NCI-H345 treated with DMSO at 0.1 percent for 48 hours (cell line): ENCODE measurements at regions not wholly inside any gene's neighbourhood (a gene's known extent, or its start where the extent isn't known, plus 50 kb on each side); places are given as distances from the start of the nearest gene placed in this dataset.

Experiments
- DNase-seq: peaks from one replicate; lab custom pipeline; 2025; ENCODE audit not compliant: unreplicated experiment; lab: John Stamatoyannopoulos, UW

GRCh38 chr6:126603410-126603809 is 263.5 kb downstream of the CENPW start:
- DNase-seq = no peak

- no peak for DNase-seq
Measured at GRCh38 chr6:126605089-126605488, 265.2 kb downstream of the CENPW start.

GRCh38 chr6:126607289-126607688 is 267.4 kb downstream of the CENPW start:
- no peak for DNase-seq

DNA sequence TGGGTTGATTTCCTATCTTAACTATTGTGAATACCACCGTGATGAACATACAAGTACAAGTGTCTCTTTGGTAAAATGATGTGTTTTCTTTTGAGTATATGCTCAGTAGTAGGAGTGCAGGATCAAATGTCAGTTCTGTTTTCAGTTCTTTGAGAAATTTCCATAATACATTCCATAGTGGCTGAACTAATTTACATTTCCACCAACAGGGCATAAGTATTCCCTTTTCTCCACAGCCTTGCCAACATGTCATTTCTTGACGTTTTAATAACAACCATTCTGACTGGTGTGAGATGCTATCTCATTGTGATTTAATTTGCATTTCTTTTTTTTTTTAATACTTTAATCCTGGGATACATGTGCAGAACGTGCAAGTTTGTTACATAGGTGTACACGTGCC is 268.8 kb downstream of the CENPW start:
- DNase-seq = no peak

GRCh38 chr6:126614642-126615504 is 275.0 kb downstream of the CENPW start:
- no peak for DNase-seq

DNA sequence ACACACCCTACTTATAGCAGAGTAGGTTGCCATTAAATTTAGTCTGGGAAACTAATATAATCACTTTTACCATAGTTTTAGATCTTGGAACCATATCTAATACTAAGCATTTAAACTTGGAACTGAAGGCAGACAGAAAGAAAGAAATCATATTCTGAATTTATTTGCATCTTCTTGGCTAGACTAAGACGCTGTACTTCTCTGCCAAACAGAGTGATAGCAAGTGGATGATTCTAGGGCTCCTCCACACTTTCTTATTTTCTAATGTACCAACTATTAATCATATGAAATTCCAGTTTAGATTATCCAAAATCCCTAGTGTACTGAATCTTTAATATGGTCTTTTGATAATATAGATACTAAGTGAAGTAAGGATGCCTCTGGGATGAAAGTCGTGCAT is 277.0 kb downstream of the CENPW start:
- no peak for DNase-seq

- no peak for DNase-seq
Measured at GRCh38 chr6:126618639-126619343, 278.9 kb downstream of the CENPW start.

- no peak for DNase-seq
Measured at GRCh38 chr6:126620719-126621118, 280.8 kb downstream of the CENPW start.

DNA sequence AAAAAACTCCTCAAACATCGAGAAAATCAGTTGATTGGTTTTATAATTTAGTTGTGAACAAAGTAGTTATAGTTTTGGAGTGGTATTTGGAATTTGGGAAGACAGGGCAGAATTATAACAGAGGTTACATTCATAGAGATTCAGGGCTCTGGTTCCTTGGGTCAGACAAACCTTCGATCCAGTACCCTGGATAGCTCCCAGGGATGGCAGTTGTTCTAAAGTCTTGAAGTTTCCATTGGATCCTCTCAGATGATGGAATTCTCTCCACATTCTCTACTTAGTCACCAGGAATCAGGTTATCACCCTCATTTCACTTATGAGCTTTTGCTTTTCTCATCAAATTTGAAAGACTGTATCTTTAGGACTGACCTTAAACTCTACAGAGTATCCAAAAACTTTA is 285.1 kb downstream of the CENPW start:
- no peak for DNase-seq

DNA sequence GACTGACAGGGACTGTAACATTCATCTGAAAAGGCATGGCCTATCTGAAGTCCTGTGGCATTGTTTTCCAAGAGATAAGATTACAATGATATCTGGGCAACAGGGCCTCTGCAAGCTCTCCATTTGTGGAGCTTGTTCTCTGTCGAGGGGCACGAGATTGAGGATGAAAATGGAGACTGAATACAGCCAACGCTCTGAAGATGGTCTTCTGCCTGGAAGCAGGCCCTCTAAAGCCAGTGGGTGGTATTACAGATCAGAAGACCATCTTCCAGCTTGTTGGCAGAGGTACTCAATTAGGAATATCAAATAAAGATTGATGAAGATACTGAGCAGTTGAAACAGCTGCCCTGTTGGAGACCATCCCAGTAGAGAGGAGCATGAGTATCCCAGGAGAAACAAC is 288.2 kb downstream of the CENPW start:
- no peak for DNase-seq

GRCh38 chr6:126631363-126631762 is 291.4 kb downstream of the CENPW start:
- DNase-seq = no peak

DNA sequence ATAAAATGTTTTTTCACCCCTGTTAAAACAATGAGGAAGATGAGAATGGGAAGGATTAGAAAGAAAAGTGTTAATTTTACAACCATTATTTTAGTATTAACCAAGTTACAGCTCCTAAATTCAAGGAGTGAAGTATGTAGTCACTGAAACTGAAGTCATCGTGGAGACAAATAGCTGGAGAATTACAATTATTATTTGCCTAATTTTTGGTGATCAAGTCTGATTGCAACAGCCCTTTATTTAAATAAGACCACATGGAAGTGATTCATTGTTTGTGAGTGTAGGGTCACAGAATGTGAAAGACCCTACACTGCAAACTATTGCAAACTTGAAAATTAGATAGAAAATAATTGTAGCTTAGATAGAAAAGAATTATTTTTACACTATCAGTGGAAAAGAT is 292.4 kb downstream of the CENPW start:
- no peak for DNase-seq

GRCh38 chr6:126633373-126633772 is 293.5 kb downstream of the CENPW start:
- DNase-seq = no peak

- DNase-seq = no peak
Measured at GRCh38 chr6:126640356-126640755, 300.4 kb downstream of the CENPW start.

DNA sequence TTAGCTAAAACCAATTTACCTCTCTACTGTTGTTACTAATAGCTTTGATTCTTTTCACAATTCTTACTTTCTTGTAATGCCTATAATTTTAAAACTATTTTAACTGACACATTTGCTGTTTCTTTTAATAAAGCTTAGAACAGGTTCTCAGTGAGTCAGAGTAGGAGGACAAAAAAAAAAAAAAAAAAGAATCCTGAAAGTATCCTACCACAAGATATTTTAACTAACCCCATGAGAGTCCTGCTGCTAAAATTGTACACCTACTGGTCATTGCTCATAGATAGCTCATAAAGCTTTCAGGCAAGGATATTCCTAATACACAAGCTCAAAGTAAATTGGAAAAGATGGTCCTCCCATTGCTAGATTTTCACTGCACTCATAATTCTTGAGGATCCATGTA is 301.0 kb downstream of the CENPW start:
- no peak for DNase-seq

GRCh38 chr6:126641641-126642040 is 301.7 kb downstream of the CENPW start:
- DNase-seq = no peak

GRCh38 chr6:126643352-126643751 is 303.4 kb downstream of the CENPW start:
- DNase-seq = no peak

DNA sequence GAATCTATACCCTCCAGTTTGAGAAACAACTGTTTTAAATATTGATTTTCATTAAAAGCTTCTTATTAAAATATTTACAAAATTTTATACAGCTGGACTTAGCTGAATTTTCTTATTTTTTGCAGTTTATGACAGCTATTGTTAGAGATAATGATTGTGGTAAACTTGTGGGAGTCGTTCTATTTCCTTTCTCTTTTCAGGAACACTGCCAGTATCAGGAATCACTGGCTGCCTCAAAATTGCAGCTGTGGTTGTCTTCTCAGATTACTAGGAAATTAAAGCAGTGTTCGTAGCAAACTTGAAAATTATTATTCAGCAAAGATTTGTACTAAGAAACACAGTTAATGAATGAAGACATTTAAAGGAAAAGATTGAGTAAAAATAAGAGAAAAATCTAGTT is 311.0 kb downstream of the CENPW start:
- DNase-seq = no peak

GRCh38 chr6:126657561-126658175 is 317.8 kb downstream of the CENPW start:
- no peak for DNase-seq

GRCh38 chr6:126660376-126660775 is 320.5 kb downstream of the CENPW start:
- DNase-seq = no peak

DNA sequence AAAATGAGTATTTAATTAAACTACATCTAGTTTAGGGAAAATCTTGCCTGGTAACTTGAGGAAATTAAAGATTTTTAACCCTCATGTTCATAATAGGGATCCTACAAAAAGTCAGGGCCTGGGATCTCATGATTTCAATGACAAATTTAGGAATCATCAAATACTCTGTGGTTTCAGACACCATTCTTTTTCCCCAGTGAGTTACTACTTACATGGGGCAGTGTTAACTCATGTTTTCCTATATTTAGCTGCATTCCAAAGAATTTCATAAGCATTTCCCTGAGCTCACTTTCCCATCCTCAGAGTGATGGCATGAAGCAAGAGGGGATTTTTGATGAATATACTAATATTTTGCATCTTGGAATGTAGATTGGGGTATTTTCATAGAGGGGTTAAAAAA is 321.7 kb downstream of the CENPW start:
- DNase-seq = no peak

- no peak for DNase-seq
Measured at GRCh38 chr6:126662966-126663365, 323.1 kb downstream of the CENPW start.
